Activated CD8-positive, alpha-beta memory T cell treated with anti-CD3 and anti-CD28 coated beads, Interleukin-2, amount 50 U/mL, for 4 hours (primary cell): ENCODE measurements at regions not wholly inside any gene's neighbourhood (a gene's known extent, or its start where the extent isn't known, plus 50 kb on each side); places are given as distances from the start of the nearest gene placed in this dataset.
"Not testable (repeated sequence)": the region's sequence is repeated elsewhere in the genome, so short reads cannot be mapped to it uniquely, and the experiment has no call there.

ENCODE experiments used
- DNase-seq: peaks from one replicate; pipeline ENCODE4 v3.0.0-alpha.2; 2020

GRCh38 chr16:26911436-26911835 lies 155.3 kb upstream of the C16orf82 start:
- no peak for DNase-seq

- DNase-seq: no peak
Observed at GRCh38 chr16:26913851-26914250, 152.9 kb upstream of the C16orf82 start.

- DNase-seq: no peak
Observed at GRCh38 chr16:26930786-26931581, 135.7 kb upstream of the C16orf82 start.

GRCh38 chr16:26950636-26951035 lies 116.1 kb upstream of the C16orf82 start:
- no peak for DNase-seq

GRCh38 chr16:26951950-26952349 lies 114.8 kb upstream of the C16orf82 start:
- DNase-seq: no peak

- no peak for DNase-seq
Observed at GRCh38 chr16:26952411-26952810, 114.3 kb upstream of the C16orf82 start.

- DNase-seq: no peak
Observed at GRCh38 chr16:26957283-26957859, 109.4 kb upstream of the C16orf82 start.

GRCh38 chr16:26959416-26960009 lies 107.2 kb upstream of the C16orf82 start:
- DNase-seq: no peak

GRCh38 chr16:26961459-26961858 lies 105.3 kb upstream of the C16orf82 start:
- DNase-seq: no peak

- DNase-seq: no peak
Observed at GRCh38 chr16:26963109-26963508, 103.6 kb upstream of the C16orf82 start.

GRCh38 chr16:26969589-26970231 lies 97.0 kb upstream of the C16orf82 start:
- DNase-seq: no peak

GRCh38 chr16:26970292-26970691 lies 96.4 kb upstream of the C16orf82 start:
- DNase-seq: no peak

GRCh38 chr16:26976873-26977272 lies 89.9 kb upstream of the C16orf82 start:
- no peak for DNase-seq

- DNase-seq: no peak
Observed at GRCh38 chr16:26981266-26981938, 85.3 kb upstream of the C16orf82 start.

GRCh38 chr16:26982422-26982821 lies 84.3 kb upstream of the C16orf82 start:
- DNase-seq: no peak

- no peak for DNase-seq
Observed at GRCh38 chr16:26983426-26983825, 83.3 kb upstream of the C16orf82 start.

GRCh38 chr16:26985100-26986065 lies 81.3 kb upstream of the C16orf82 start:
- no peak for DNase-seq

GRCh38 chr16:26987597-26988010 lies 79.1 kb upstream of the C16orf82 start:
- DNase-seq: no peak

- no peak for DNase-seq
Observed at GRCh38 chr16:26988186-26988585, 78.5 kb upstream of the C16orf82 start.

- not testable (repeated sequence) for DNase-seq
Observed at GRCh38 chr16:26990384-26991120, 76.2 kb upstream of the C16orf82 start.
